Glutamatergic neuron (in vitro differentiated cells): ENCODE measurements at regions not wholly inside any gene's neighbourhood (a gene's known extent, or its start where the extent isn't known, plus 50 kb on each side); places are given as distances from the start of the nearest gene placed in this dataset.

Source experiments
- DNase-seq: peaks from one replicate; pipeline ENCODE4 v3.0.0; 2022
- H3K27ac Mint-ChIP-seq: one replicate; pipeline ENCODE4 v1.8.0; 2020; ENCODE audit warnings: mild to moderate bottlenecking, mixed read lengths, inconsistent platforms; ENCODE audit not compliant: unreplicated experiment
- H3K27me3 Mint-ChIP-seq: one replicate; pipeline ENCODE4 v1.8.0; 2020; ENCODE audit warnings: mild to moderate bottlenecking, moderate library complexity, mixed read lengths, inconsistent platforms; ENCODE audit not compliant: unreplicated experiment
- H3K36me3 Mint-ChIP-seq: one replicate; pipeline ENCODE4 v1.8.0; 2020; ENCODE audit warnings: mild to moderate bottlenecking, mixed read lengths, inconsistent platforms; ENCODE audit not compliant: unreplicated experiment
- H3K4me1 Mint-ChIP-seq: one replicate; pipeline ENCODE4 v1.8.0; 2020; ENCODE audit warnings: mild to moderate bottlenecking, low read depth, mixed read lengths, inconsistent platforms; ENCODE audit not compliant: unreplicated experiment
- H3K4me3 Mint-ChIP-seq: one replicate; pipeline ENCODE4 v1.8.0; 2020; ENCODE audit warnings: mild to moderate bottlenecking, mixed read lengths, inconsistent platforms; ENCODE audit not compliant: unreplicated experiment
- H3K9me3 Mint-ChIP-seq: one replicate; pipeline ENCODE4 v1.8.0; 2020; ENCODE audit warnings: mild to moderate bottlenecking, moderate library complexity, mixed read lengths, inconsistent platforms; ENCODE audit not compliant: unreplicated experiment
- TF ChIP-seq, protein P1 (sequence below): fragments of 200-600 bp; sonication (generic); IDR thresholded peaks from one replicate; pipeline ENCODE4 v1.5.0; 2021; ENCODE audit not compliant: partially characterized antibody, unreplicated experiment

DNA sequence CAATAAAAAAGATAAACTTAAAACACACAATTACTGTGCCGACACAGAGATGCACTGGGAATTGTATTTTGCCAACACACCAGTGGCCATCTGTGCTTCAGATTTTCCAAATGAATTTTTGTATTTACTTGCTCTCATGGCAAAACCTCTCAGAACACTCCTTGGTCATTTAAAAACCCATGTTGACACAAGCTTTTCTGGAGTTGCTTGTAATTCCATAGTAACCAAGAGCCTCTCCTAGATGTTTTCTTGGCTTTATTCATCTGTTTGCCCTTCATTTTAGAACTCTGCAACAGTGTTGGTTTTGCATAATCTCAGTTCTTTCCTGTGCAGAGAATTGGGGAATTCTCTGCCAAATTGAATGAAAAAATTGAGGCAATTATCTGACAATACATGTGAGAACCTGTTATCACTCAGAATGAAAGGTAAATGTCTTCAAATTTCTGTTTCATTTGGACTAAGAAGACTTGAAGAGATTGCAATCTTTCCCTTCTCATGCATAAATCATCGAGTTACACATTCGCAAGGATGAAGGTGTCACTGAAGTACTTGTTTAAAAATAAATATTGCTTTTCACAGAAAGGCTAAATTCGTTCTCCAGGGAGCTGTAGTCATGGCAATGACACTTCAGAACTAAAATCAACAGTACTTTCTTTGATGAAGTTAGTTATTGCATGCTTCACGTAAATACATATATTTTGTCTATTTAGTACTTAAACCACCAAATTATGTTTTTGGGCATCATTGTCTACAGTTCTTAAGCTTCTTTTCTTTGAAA lies 301.8 kb upstream of the CTSO start:
- H3K36me3 Mint-ChIP-seq = no peaks in the 10 kb centered on the region
- TF ChIP-seq, protein P1, sequence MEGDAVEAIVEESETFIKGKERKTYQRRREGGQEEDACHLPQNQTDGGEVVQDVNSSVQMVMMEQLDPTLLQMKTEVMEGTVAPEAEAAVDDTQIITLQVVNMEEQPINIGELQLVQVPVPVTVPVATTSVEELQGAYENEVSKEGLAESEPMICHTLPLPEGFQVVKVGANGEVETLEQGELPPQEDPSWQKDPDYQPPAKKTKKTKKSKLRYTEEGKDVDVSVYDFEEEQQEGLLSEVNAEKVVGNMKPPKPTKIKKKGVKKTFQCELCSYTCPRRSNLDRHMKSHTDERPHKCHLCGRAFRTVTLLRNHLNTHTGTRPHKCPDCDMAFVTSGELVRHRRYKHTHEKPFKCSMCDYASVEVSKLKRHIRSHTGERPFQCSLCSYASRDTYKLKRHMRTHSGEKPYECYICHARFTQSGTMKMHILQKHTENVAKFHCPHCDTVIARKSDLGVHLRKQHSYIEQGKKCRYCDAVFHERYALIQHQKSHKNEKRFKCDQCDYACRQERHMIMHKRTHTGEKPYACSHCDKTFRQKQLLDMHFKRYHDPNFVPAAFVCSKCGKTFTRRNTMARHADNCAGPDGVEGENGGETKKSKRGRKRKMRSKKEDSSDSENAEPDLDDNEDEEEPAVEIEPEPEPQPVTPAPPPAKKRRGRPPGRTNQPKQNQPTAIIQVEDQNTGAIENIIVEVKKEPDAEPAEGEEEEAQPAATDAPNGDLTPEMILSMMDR = no peak
- H3K27ac Mint-ChIP-seq = no peak overlapping the region
- H3K9me3 Mint-ChIP-seq = no peaks in the 10 kb centered on the region
- H3K4me3 Mint-ChIP-seq = no peak overlapping the region
- no peaks in the 10 kb centered on the region for H3K27me3 Mint-ChIP-seq
- DNase-seq = no peak
- H3K4me1 Mint-ChIP-seq = peaks cover 3% of the 10 kb centered on the region

DNA sequence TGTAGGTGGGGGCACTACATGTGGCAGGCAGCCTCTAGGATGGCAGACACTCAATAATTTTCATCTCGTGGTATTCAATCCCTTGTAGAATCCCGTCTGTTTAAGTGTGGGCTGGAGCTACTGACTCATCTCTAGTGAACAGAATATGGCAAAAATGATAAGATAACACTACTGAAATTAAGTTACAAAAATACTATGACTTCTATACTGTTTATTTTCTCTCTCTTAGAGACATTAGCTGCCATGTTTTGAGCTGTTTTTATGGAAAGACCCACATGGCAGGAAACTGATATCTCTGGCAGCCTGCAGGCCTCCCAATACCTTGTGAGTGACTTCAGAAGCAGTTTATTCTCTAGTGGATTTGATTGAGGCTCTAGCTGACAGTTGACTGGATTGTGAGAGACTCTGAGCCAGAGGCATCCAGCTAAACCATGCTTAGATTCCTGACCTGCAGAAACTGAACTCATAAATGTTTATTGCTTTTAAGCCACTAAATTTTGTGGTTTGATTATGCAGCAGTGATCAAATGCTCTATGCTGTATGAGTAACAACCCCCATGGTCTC lies 298.8 kb upstream of the CTSO start:
- Mint-ChIP-seq H3K27me3 (no peaks in the 10 kb centered on the region), H3K4me1 (peaks cover 3% of the 10 kb centered on the region)

DNA sequence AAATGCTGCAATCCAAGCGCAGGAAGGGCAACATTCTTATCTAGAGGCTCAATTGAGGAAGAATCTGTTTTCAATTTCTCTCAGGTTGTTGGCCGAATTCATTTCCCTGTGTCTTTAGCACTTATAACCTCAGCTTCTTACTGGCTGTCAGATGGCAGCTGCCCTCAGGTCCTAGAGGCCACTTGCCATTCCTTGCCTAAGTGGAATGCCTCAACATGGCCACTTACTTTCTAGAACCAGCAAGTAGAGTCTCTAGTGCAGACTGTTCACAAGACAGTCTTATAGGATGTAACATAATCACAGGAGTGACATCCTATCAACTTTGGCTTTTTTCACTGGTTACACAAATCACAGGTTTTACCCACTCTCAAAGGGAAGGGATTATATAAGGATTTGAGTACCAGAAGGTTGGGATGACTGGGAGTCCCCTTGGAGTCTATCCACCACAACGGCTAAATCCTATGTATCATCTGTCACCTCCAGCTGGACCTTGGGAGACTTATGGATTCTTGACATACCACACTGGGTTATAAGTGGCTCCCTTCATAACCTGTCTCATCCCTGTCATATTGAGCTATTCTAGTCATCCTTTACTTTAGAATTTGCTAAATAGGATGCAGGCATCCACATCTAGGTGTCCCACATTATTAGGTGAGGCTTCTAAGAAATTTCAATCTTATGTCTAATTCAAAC lies 297.9 kb upstream of the CTSO start:
- Mint-ChIP-seq H3K4me3 (no peak overlapping the region), H3K4me1 (peaks cover 3% of the 10 kb centered on the region), H3K27me3 (no peaks in the 10 kb centered on the region), H3K9me3 (no peaks in the 10 kb centered on the region), H3K27ac (no peak overlapping the region), H3K36me3 (no peaks in the 10 kb centered on the region)
- TF ChIP-seq, protein P1 = no peak
- no peak for DNase-seq

More for the DNA sequence above, 298.8 kb upstream of the CTSO start:
- no peak overlapping the region for H3K4me3 Mint-ChIP-seq
- H3K27ac Mint-ChIP-seq = no peak overlapping the region
- no peaks in the 10 kb centered on the region for H3K9me3 Mint-ChIP-seq
- DNase-seq = no peak
- no peaks in the 10 kb centered on the region for H3K36me3 Mint-ChIP-seq
- TF ChIP-seq, protein P1 = no peak

DNA sequence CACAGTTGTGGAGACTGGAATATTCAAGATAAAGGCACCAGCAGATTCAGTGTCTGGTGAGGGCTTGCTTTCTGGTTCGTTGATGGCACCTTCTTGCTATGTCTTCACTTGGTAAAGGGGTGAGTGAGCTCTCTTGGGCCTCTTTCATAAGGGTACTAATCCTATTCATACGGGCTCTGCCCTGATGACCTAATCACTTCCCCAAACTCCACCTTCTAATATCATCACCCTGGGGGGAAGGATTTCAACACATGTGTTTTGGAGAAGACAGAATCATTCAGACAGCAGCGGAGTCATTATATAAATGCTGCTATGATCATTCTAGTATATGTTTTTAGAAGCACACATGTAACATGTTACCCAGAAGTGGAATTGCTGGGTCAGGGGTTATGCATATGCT lies 295.3 kb upstream of the CTSO start:
- no peak overlapping the region for H3K27ac Mint-ChIP-seq

More for the DNA sequence above, 295.3 kb upstream of the CTSO start:
- no peaks in the 10 kb centered on the region for H3K4me1 Mint-ChIP-seq
- DNase-seq = no peak
- no peaks in the 10 kb centered on the region for H3K36me3 Mint-ChIP-seq
- TF ChIP-seq, protein P1 = no peak
- no peak overlapping the region for H3K4me3 Mint-ChIP-seq
- no peaks in the 10 kb centered on the region for H3K9me3 Mint-ChIP-seq
- H3K27me3 Mint-ChIP-seq = no peaks in the 10 kb centered on the region
